ENCODE measurements at regions not wholly inside any gene's neighbourhood (a gene's known extent, or its start where the extent isn't known, plus 50 kb on each side); places are given as distances from the start of the nearest gene placed in this dataset.

DNA sequence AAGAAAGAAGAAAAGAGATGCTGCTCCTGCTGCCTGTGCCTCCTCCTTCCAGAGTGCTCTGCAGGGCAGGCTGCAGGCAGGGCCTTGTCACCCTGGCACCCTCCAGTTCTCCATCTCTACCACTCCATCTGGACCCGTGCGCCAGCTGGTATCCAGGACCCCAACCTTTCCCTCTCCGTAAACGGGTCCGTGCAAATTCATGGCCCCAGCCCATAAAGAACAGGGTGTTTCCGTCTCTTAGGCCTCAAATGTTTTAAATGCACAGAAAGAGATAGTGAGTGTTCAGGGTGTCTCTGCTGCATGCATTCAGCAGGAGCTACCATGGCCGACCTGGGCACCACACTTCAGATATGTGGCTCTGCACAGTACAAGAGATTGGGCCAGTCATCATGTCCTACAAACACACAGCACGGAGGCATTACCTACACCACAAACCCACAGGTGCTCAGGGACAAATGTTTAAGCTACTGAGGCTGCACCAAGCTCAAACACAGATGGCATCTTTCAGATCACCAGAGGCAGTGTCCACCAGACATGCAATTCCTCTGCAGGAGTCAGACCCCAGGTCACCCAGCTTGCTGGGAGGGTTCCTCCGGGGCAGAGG, 258.1 kb downstream of the DLL1 start:
- WGBS (ENCODE audit: insufficient coverage) = 98% methylated on average over 6 of the region's 9 CpGs
- H3K4me1 ChIP-seq (ENCODE audit: control insufficient read depth in 1 of 2, insufficient read depth in 2 of 2, low read length in 2 of 2) = peaks cover 9 to 11% of the 10 kb centered on the region in 2 donors
- H3K27ac ChIP-seq (ENCODE audit: low read depth in 1 of 2, low read length in 2 of 2) = no peak overlapping the region
- H3K4me1 Mint-ChIP-seq = peaks cover 14% of the 10 kb centered on the region
- H3K4me2 ChIP-seq (replicated peaks; ENCODE audit: extremely low read depth, low read length, poor library complexity, severe bottlenecking) = no peak overlapping the region
- no peak overlapping the region for H3K4me3 Mint-ChIP-seq
- H3K36me3 Mint-ChIP-seq = peaks cover 1 to 3% of the 10 kb centered on the region in 2 donors
- TF ChIP-seq, protein P1, sequence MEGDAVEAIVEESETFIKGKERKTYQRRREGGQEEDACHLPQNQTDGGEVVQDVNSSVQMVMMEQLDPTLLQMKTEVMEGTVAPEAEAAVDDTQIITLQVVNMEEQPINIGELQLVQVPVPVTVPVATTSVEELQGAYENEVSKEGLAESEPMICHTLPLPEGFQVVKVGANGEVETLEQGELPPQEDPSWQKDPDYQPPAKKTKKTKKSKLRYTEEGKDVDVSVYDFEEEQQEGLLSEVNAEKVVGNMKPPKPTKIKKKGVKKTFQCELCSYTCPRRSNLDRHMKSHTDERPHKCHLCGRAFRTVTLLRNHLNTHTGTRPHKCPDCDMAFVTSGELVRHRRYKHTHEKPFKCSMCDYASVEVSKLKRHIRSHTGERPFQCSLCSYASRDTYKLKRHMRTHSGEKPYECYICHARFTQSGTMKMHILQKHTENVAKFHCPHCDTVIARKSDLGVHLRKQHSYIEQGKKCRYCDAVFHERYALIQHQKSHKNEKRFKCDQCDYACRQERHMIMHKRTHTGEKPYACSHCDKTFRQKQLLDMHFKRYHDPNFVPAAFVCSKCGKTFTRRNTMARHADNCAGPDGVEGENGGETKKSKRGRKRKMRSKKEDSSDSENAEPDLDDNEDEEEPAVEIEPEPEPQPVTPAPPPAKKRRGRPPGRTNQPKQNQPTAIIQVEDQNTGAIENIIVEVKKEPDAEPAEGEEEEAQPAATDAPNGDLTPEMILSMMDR (IDR thresholded peaks at IDR 0.05) = no peak
- H3K9me3 ChIP-seq (replicated peaks in 1 of 2; ENCODE audit: control insufficient read depth in 1 of 2, insufficient read depth in 1 of 2, low read length in 2 of 2) = peaks cover 0 to 13% of the 10 kb centered on the region in 2 donors
- H4K20me1 ChIP-seq (ENCODE audit: insufficient read depth, low read length) = no peaks in the 10 kb centered on the region
- no peak for DNase-seq
- H3K27me3 Mint-ChIP-seq (ENCODE audit: low read depth in 3 of 3) = peaks cover 3 to 12% (median 6%) of the 10 kb centered on the region in 3 donors
- no peaks in the 10 kb centered on the region for H3K79me2 ChIP-seq (ENCODE audit: insufficient read depth, low read length)
- H3K27me3 ChIP-seq (ENCODE audit: control insufficient read depth in 2 of 2, insufficient read depth in 2 of 2, low read length in 2 of 2) = no peaks in the 10 kb centered on the region
- no peak overlapping the region for H2AFZ ChIP-seq (ENCODE audit: insufficient read depth, low read depth, low read length, poor library complexity, severe bottlenecking)
- H3K36me3 ChIP-seq (replicated peaks in 1 of 2; ENCODE audit: control insufficient read depth in 1 of 2, insufficient read depth in 2 of 2, low read length in 2 of 2) = no peaks in the 10 kb centered on the region
- H3K9me3 Mint-ChIP-seq = peaks cover 5 to 18% (median 14%) of the 10 kb centered on the region in 7 donors
- no peak overlapping the region for H3K27ac Mint-ChIP-seq
- H3K4me3 ChIP-seq (replicated peaks in 1 of 3; ENCODE audit: low read depth in 2 of 3, low read length in 3 of 3) = no peak overlapping the region
- intact Hi-C loops (cut with micrococcal nuclease) = loop anchor here in 1 of 2 donors (10.0 kb wide), 1 partner anchor 52 kb away; no protein-coding TSS in a partner anchor
- no peak overlapping the region for H3K9ac ChIP-seq (ENCODE audit: insufficient read depth, low read length, poor library complexity, severe bottlenecking)

GRCh38 chr6:170032197-170032596, 258.7 kb downstream of the DLL1 start:
- no peak overlapping the region for H2AFZ ChIP-seq (ENCODE audit: insufficient read depth, low read depth, low read length, poor library complexity, severe bottlenecking)
- H3K36me3 Mint-ChIP-seq = peaks cover 1 to 3% of the 10 kb centered on the region in 2 donors
- H3K9me3 ChIP-seq (replicated peaks in 1 of 2; ENCODE audit: control insufficient read depth in 1 of 2, insufficient read depth in 1 of 2, low read length in 2 of 2) = peaks cover 0 to 13% of the 10 kb centered on the region in 2 donors
- H3K27me3 ChIP-seq (ENCODE audit: control insufficient read depth in 2 of 2, insufficient read depth in 2 of 2, low read length in 2 of 2) = no peaks in the 10 kb centered on the region
- no peaks in the 10 kb centered on the region for H4K20me1 ChIP-seq (ENCODE audit: insufficient read depth, low read length)
- no peak overlapping the region for H3K4me2 ChIP-seq (replicated peaks; ENCODE audit: extremely low read depth, low read length, poor library complexity, severe bottlenecking)
- intact Hi-C loops (cut with micrococcal nuclease) = loop anchor here in 1 of 2 donors (10.0 kb wide), 1 partner anchor 53 kb away; no protein-coding TSS in a partner anchor
- H3K9me3 Mint-ChIP-seq = peaks cover 5 to 18% (median 14%) of the 10 kb centered on the region in 7 donors
- peaks cover 3 to 12% (median 5%) of the 10 kb centered on the region in 3 donors for H3K27me3 Mint-ChIP-seq (ENCODE audit: low read depth in 3 of 3)
- no peak overlapping the region for H3K27ac ChIP-seq (ENCODE audit: low read depth in 1 of 2, low read length in 2 of 2)
- no peak overlapping the region for H3K4me3 ChIP-seq (replicated peaks in 1 of 3; ENCODE audit: low read depth in 2 of 3, low read length in 3 of 3)
- peaks cover 13% of the 10 kb centered on the region for H3K4me1 Mint-ChIP-seq
- H3K27ac Mint-ChIP-seq = peak overlapping the region in 1 of 7 donors; percentile 45
- H3K4me3 Mint-ChIP-seq = no peak overlapping the region
- H3K4me1 ChIP-seq (ENCODE audit: control insufficient read depth in 1 of 2, insufficient read depth in 2 of 2, low read length in 2 of 2) = peaks cover 9% of the 10 kb centered on the region in 2 donors
- H3K9ac ChIP-seq (ENCODE audit: insufficient read depth, low read length, poor library complexity, severe bottlenecking) = no peak overlapping the region
- TF ChIP-seq, protein P1 (IDR thresholded peaks at IDR 0.05) = no peak
- H3K79me2 ChIP-seq (ENCODE audit: insufficient read depth, low read length) = no peaks in the 10 kb centered on the region
- 98% methylated on average over 4 of the region's 6 CpGs for WGBS (ENCODE audit: insufficient coverage)
- DNase-seq = no peak
- no peaks in the 10 kb centered on the region for H3K36me3 ChIP-seq (replicated peaks in 1 of 2; ENCODE audit: control insufficient read depth in 1 of 2, insufficient read depth in 2 of 2, low read length in 2 of 2)

All from CD14-positive monocyte (primary cell).